HepG2 (cell line): ENCODE measurements at regions not wholly inside any gene's neighbourhood (a gene's known extent, or its start where the extent isn't known, plus 50 kb on each side); places are given as distances from the start of the nearest gene placed in this dataset.

ENCODE experiments used
- ATAC-seq: fragments of 200-7000 bp; cut with Tn5 transposase; 3 replicates; pipeline ENCODE4 v1.9.1; 2020; ENCODE audit warnings: mild to moderate bottlenecking, moderate library complexity
- BruUV-seq: library from RNA; stranded (reverse); fragments of 400-500 nt; replicated peaks from 2 replicates; lab custom pipeline; 2021; lab: Mats Ljungman, UMichigan
- CTCF ChIA-PET: fragments of 300-600 bp; formaldehyde crosslinking; extraction: SDS; loops from one replicate; lab custom pipeline; 2021; ENCODE audit warnings: low total read pairs, inconsistent platforms, low intra/inter-chr PET ratio; lab: Yijun Ruan, JAX
- POLR2A ChIA-PET: fragments of 350-600 bp; sonication (Branson Sonifier 250); formaldehyde crosslinking; loops from one replicate; lab custom pipeline; 2020; ENCODE audit warnings: antibody characterized with exemption, inconsistent platforms; lab: Yijun Ruan, JAX
- DNase-seq: peaks from one replicate; pipeline ENCODE4 v3.0.0-alpha.2; 2015; ENCODE audit warnings: low spot score
- FAIRE-seq: peaks from 3 replicates; lab custom pipeline; 2011; peaks lifted over from hg19 to GRCh38; lab: Jason Lieb, UNC
- H2AFZ ChIP-seq: one replicate; pipeline ENCODE4 v1.6.1; 2011; ENCODE audit warnings: low read length, inconsistent platforms
- H3K27ac ChIP-seq: fragments of 300-600 bp; 3 replicates; pipeline ENCODE4 v1.8.0; 2011; ENCODE audit warnings: mixed run types, mild to moderate bottlenecking, mixed read lengths, low read length, inconsistent platforms; ENCODE audit not compliant: insufficient read depth; ENCODE audit errors: extremely low read length
- H3K27me3 ChIP-seq, 2 experiments: fragments of 200-600 bp in 1 of 2; 2 replicates in 1 of 2; 3 replicates in 1 of 2; pipeline versions ENCODE4 v1.6.0 to v1.8.0; 2011; ENCODE audit warnings: low read length in 2 of 2, mild to moderate bottlenecking in 2 of 2, moderate library complexity in 2 of 2, inconsistent platforms in 1 of 2; ENCODE audit not compliant: insufficient read depth in 2 of 2, control insufficient read depth in 1 of 2
- H3K36me3 ChIP-seq, 2 experiments: fragments of 200-600 bp in 1 of 2; replicated peaks in 1 of 2; 2 replicates in 1 of 2; 3 replicates in 1 of 2; pipeline versions ENCODE4 v1.5.1 to v1.8.0; 2011; ENCODE audit warnings: low read length in 2 of 2, inconsistent platforms in 1 of 2; ENCODE audit not compliant: insufficient read depth in 2 of 2, control insufficient read depth in 1 of 2
- H3K4me1 ChIP-seq: 2 replicates; pipeline ENCODE4 v1.5.1; 2012; ENCODE audit warnings: low read length, inconsistent platforms; ENCODE audit not compliant: insufficient read depth
- H3K4me2 ChIP-seq: 2 replicates; pipeline ENCODE4 v1.6.0; 2011; ENCODE audit warnings: low read depth, low read length, inconsistent platforms
- H3K4me3 ChIP-seq, 3 experiments: fragments of 200-600 bp in 1 of 3; sonication (generic), shearing (Covaris generic) in 1 of 3; replicated peaks in 1 of 3; 2 replicates each; pipeline ENCODE4 v1.5.1; 2011 to 2016; ENCODE audit warnings: low read length in 3 of 3, inconsistent platforms in 2 of 3, low read depth in 2 of 3, mild to moderate bottlenecking in 2 of 3, control low read depth in 1 of 3, mixed read lengths in 1 of 3; ENCODE audit not compliant: insufficient read depth in 1 of 3
- H3K79me2 ChIP-seq: one replicate; pipeline ENCODE4 v1.6.1; 2011; ENCODE audit warnings: low read length, inconsistent platforms; ENCODE audit not compliant: insufficient read depth
- H3K9ac ChIP-seq: 2 replicates; pipeline ENCODE4 v1.6.0; 2011; ENCODE audit warnings: mild to moderate bottlenecking, low read depth, low read length, inconsistent platforms; ENCODE audit not compliant: insufficient read depth
- H3K9me3 ChIP-seq: 2 replicates; pipeline ENCODE4 v1.5.1; 2012; ENCODE audit warnings: mild to moderate bottlenecking, low read length
- H4K20me1 ChIP-seq: 2 replicates; pipeline ENCODE4 v1.6.0; 2011; ENCODE audit warnings: inconsistent platforms, mild to moderate bottlenecking, low read length, moderate library complexity; ENCODE audit not compliant: insufficient read depth
- FOXJ3 ChIP-seq: sonication (generic); formaldehyde crosslinking; IDR thresholded peaks from 2 replicates; pipeline ENCODE4 v1.4.0; 2020; ENCODE audit warnings: missing genetic modification reagents, mild to moderate bottlenecking, borderline replicate concordance
- GABPA ChIP-seq, 2 experiments: IDR thresholded peaks; 2 replicates each; pipeline ENCODE4 v1.6.1; 2011 to 2016; ENCODE audit warnings: low read depth in 2 of 2, low read length in 1 of 2, missing biosample characterization in 1 of 2, missing genetic modification characterization in 1 of 2
- HNRNPL ChIP-seq: fragments of 200-400 bp; formaldehyde crosslinking; IDR thresholded peaks from 2 replicates; pipeline ENCODE4 v1.6.1; 2017; ENCODE audit warnings: mild to moderate bottlenecking, low read depth, low read length
- MED13 ChIP-seq: sonication (generic); formaldehyde crosslinking; IDR thresholded peaks from 2 replicates; pipeline ENCODE4 v1.5.0; 2020; ENCODE audit warnings: missing genetic modification reagents
- MIER3 ChIP-seq: IDR thresholded peaks from 2 replicates; pipeline ENCODE4 v1.6.1; 2016; ENCODE audit warnings: missing compliant biosample characterization, borderline replicate concordance
- SMARCC2 ChIP-seq: fragments of 450-650 bp; IDR thresholded peaks from 2 replicates; pipeline ENCODE4 v1.6.1; 2017; ENCODE audit warnings: antibody characterized with exemption, mild to moderate bottlenecking
- ZFX ChIP-seq: sonication (generic); formaldehyde crosslinking; IDR thresholded peaks from 2 replicates; pipeline ENCODE4 v1.4.0; 2020; ENCODE audit warnings: mild to moderate bottlenecking, low read depth, missing genetic modification reagents, moderate library complexity
- ZNF232 ChIP-seq: sonication (generic); formaldehyde crosslinking; IDR thresholded peaks from 2 replicates; pipeline ENCODE4 v1.4.0; 2020; ENCODE audit warnings: missing genetic modification reagents, borderline replicate concordance
- ZNF713 ChIP-seq: sonication (generic); formaldehyde crosslinking; IDR thresholded peaks from 2 replicates; pipeline ENCODE4 v1.4.0; 2020; ENCODE audit warnings: mild to moderate bottlenecking, missing genetic modification reagents
- WGBS: methylation state at CpG from one replicate; pipeline ENCODE4 v1.1.6; 2017; ENCODE audit warnings: low lambda C conversion rate; 5-methylcytosine and 5-hydroxymethylcytosine counted together
- in situ Hi-C: cut with HindIII; loops from 2 replicates; pipeline ENCODE4 v1.10.0; 2017; ENCODE audit warnings: low pct_unique_long_range_greater_than_20kb; ENCODE audit not compliant: extremely low pct_ligation_motif_present
- intact Hi-C: fragments of 100-400 bp; cut with micrococcal nuclease; formaldehyde crosslinking; loops from one replicate; pipeline ENCODE4 v1.10.0; 2022; ENCODE audit not compliant: unreplicated experiment
- TF ChIP-seq, protein P1 (sequence below): sonication (generic); formaldehyde crosslinking; IDR thresholded peaks from 2 replicates; pipeline ENCODE4 v1.8.0; 2022; ENCODE audit warnings: missing genetic modification reagents, low read depth, mild to moderate bottlenecking, borderline replicate concordance
- TF ChIP-seq, protein P2 (sequence below): sonication (generic); formaldehyde crosslinking; IDR thresholded peaks from 2 replicates; pipeline ENCODE4 v1.4.0; 2020; ENCODE audit warnings: mild to moderate bottlenecking, missing genetic modification reagents
- TF ChIP-seq, protein P3 (sequence below): sonication (generic); formaldehyde crosslinking; IDR thresholded peaks from 2 replicates; pipeline ENCODE4 v1.5.1; 2020; ENCODE audit warnings: mild to moderate bottlenecking, missing genetic modification reagents, borderline replicate concordance

GRCh38 chr5:74182603-74183002 lies 457.9 kb downstream of the ENC1 start:
- FAIRE-seq = no peak
- no TSS peak for BruUV-seq
- POLR2A ChIA-PET = no interaction called here
- H3K9ac ChIP-seq = no peak overlapping the region
- TF ChIP-seq MIER3 (CRISPR knock-in tag) (no peak), GABPA (IDR thresholded peaks at IDR 0.05; ENCODE audit: low read depth, low read length) (no peak), GABPA (CRISPR knock-in tag; IDR thresholded peaks at IDR 0.05; ENCODE audit: low read depth) (no peak), ZFX (CRISPR knock-in tag) (no peak), FOXJ3 (CRISPR knock-in tag) (no peak), MED13 (no peak), SMARCC2 (no peak), ZNF232 (no peak), HNRNPL (no peak), ZNF713 (CRISPR knock-in tag) (no peak)
- TF ChIP-seq, protein P1, sequence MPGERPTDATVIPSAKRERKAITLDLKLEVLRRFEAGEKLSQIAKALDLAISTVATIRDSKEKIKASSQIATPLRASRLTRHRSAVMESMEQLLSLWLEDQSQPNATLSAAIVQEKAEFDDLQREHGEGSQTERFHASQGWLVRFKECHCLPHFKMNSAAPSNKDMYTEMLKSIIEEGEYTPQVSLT (CRISPR knock-in tag) = no peak
- TF ChIP-seq, protein P2, sequence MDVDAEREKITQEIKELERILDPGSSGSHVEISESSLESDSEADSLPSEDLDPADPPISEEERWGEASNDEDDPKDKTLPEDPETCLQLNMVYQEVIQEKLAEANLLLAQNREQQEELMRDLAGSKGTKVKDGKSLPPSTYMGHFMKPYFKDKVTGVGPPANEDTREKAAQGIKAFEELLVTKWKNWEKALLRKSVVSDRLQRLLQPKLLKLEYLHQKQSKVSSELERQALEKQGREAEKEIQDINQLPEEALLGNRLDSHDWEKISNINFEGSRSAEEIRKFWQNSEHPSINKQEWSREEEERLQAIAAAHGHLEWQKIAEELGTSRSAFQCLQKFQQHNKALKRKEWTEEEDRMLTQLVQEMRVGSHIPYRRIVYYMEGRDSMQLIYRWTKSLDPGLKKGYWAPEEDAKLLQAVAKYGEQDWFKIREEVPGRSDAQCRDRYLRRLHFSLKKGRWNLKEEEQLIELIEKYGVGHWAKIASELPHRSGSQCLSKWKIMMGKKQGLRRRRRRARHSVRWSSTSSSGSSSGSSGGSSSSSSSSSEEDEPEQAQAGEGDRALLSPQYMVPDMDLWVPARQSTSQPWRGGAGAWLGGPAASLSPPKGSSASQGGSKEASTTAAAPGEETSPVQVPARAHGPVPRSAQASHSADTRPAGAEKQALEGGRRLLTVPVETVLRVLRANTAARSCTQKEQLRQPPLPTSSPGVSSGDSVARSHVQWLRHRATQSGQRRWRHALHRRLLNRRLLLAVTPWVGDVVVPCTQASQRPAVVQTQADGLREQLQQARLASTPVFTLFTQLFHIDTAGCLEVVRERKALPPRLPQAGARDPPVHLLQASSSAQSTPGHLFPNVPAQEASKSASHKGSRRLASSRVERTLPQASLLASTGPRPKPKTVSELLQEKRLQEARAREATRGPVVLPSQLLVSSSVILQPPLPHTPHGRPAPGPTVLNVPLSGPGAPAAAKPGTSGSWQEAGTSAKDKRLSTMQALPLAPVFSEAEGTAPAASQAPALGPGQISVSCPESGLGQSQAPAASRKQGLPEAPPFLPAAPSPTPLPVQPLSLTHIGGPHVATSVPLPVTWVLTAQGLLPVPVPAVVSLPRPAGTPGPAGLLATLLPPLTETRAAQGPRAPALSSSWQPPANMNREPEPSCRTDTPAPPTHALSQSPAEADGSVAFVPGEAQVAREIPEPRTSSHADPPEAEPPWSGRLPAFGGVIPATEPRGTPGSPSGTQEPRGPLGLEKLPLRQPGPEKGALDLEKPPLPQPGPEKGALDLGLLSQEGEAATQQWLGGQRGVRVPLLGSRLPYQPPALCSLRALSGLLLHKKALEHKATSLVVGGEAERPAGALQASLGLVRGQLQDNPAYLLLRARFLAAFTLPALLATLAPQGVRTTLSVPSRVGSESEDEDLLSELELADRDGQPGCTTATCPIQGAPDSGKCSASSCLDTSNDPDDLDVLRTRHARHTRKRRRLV (CRISPR knock-in tag) = no peak
- TF ChIP-seq, protein P3, sequence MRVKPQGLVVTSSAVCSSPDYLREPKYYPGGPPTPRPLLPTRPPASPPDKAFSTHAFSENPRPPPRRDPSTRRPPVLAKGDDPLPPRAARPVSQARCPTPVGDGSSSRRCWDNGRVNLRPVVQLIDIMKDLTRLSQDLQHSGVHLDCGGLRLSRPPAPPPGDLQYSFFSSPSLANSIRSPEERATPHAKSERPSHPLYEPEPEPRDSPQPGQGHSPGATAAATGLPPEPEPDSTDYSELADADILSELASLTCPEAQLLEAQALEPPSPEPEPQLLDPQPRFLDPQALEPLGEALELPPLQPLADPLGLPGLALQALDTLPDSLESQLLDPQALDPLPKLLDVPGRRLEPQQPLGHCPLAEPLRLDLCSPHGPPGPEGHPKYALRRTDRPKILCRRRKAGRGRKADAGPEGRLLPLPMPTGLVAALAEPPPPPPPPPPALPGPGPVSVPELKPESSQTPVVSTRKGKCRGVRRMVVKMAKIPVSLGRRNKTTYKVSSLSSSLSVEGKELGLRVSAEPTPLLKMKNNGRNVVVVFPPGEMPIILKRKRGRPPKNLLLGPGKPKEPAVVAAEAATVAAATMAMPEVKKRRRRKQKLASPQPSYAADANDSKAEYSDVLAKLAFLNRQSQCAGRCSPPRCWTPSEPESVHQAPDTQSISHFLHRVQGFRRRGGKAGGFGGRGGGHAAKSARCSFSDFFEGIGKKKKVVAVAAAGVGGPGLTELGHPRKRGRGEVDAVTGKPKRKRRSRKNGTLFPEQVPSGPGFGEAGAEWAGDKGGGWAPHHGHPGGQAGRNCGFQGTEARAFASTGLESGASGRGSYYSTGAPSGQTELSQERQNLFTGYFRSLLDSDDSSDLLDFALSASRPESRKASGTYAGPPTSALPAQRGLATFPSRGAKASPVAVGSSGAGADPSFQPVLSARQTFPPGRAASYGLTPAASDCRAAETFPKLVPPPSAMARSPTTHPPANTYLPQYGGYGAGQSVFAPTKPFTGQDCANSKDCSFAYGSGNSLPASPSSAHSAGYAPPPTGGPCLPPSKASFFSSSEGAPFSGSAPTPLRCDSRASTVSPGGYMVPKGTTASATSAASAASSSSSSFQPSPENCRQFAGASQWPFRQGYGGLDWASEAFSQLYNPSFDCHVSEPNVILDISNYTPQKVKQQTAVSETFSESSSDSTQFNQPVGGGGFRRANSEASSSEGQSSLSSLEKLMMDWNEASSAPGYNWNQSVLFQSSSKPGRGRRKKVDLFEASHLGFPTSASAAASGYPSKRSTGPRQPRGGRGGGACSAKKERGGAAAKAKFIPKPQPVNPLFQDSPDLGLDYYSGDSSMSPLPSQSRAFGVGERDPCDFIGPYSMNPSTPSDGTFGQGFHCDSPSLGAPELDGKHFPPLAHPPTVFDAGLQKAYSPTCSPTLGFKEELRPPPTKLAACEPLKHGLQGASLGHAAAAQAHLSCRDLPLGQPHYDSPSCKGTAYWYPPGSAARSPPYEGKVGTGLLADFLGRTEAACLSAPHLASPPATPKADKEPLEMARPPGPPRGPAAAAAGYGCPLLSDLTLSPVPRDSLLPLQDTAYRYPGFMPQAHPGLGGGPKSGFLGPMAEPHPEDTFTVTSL = no peak
- TF ChIP-seq, all 625 proteins: peak for 0
- Histone ChIP-seq H3K9me3 (no peaks in the 10 kb centered on the region), H3K27me3 (peaks cover 0 to 5% of the 10 kb centered on the region in 2 experiments; a peak in 4 of 5 replicates), H3K4me2 (no peak overlapping the region), H3K4me3 (no peak overlapping the region), H3K4me1 (no peaks in the 10 kb centered on the region), H3K36me3 (no peaks in the 10 kb centered on the region), H4K20me1 (no peaks in the 10 kb centered on the region), H3K79me2 (no peaks in the 10 kb centered on the region), H3K27ac (no peak overlapping the region), H2AFZ (no peak overlapping the region)
- WGBS = 39% methylated on average over 6 of the region's 6 CpGs
- CTCF ChIA-PET = no interaction called here
- ATAC-seq (no peak), DNase-seq (no peak)
- intact Hi-C loops (no loop called here), in situ Hi-C loops (no loop called here)
